HepG2 (cell line): ENCODE measurements at regions not wholly inside any gene's neighbourhood (a gene's known extent, or its start where the extent isn't known, plus 50 kb on each side); places are given as distances from the start of the nearest gene placed in this dataset.

Experiments
- ASH2L ChIP-seq: fragments of 300-600, 200-600 bp; sonication (generic); IDR thresholded peaks from 2 replicates; pipeline ENCODE4 v1.7.0; 2017; ENCODE audit warnings: low read depth, mild to moderate bottlenecking, moderate library complexity, mixed read lengths, low read length; ENCODE audit not compliant: insufficient read length
- CEBPB ChIP-seq: IDR thresholded peaks from 2 replicates; pipeline ENCODE4 v1.6.1; 2011; ENCODE audit warnings: low read depth, low read length, improper control_type of control experiment, borderline replicate concordance
- CHD4 ChIP-seq: fragments of 200-600 bp; sonication (generic); IDR thresholded peaks from 2 replicates; pipeline ENCODE4 v1.7.0; 2017; ENCODE audit warnings: mild to moderate bottlenecking, low read length, borderline replicate concordance
- GABPA ChIP-seq, 2 experiments: IDR thresholded peaks; 2 replicates each; pipeline ENCODE4 v1.6.1; 2011 to 2016; ENCODE audit warnings: low read depth in 2 of 2, low read length in 1 of 2, missing biosample characterization in 1 of 2, missing genetic modification characterization in 1 of 2
- GABPB1 ChIP-seq: IDR thresholded peaks from 2 replicates; pipeline ENCODE4 v1.6.1; 2016; ENCODE audit warnings: mild to moderate bottlenecking, missing genetic modification reagents, moderate library complexity, missing compliant biosample characterization
- HMGXB3 ChIP-seq: sonication (generic); formaldehyde crosslinking; IDR thresholded peaks from 2 replicates; pipeline ENCODE4 v1.4.0; 2020; ENCODE audit warnings: missing genetic modification reagents, borderline replicate concordance
- IRF2 ChIP-seq: IDR thresholded peaks from 2 replicates; pipeline ENCODE4 v1.6.1; 2018; ENCODE audit warnings: missing genetic modification reagents, missing compliant biosample characterization
- KDM1A ChIP-seq: IDR thresholded peaks from 2 replicates; pipeline ENCODE4 v1.6.1; 2016; ENCODE audit warnings: missing compliant biosample characterization
- THAP7 ChIP-seq: sonication (generic); formaldehyde crosslinking; IDR thresholded peaks from 2 replicates; pipeline ENCODE4 v1.8.1; 2023; ENCODE audit warnings: mild to moderate bottlenecking, missing genetic modification reagents
- TRIM22 ChIP-seq: fragments of 450-650 bp; IDR thresholded peaks from 2 replicates; pipeline ENCODE4 v1.6.1; 2017
- ZNF44 ChIP-seq: sonication (generic); formaldehyde crosslinking; IDR thresholded peaks from 2 replicates; pipeline ENCODE4 v1.5.1; 2020; ENCODE audit warnings: mild to moderate bottlenecking, missing genetic modification reagents
- ZNF639 ChIP-seq: conservative IDR thresholded peaks from 2 replicates; pipeline ENCODE4 v1.6.1; 2018; ENCODE audit warnings: missing genetic modification reagents
- TF ChIP-seq, protein P1 (sequence below): sonication (generic); formaldehyde crosslinking; IDR thresholded peaks from 2 replicates; pipeline ENCODE4 v1.5.0; 2020; ENCODE audit warnings: mild to moderate bottlenecking, missing genetic modification reagents, moderate library complexity

DNA sequence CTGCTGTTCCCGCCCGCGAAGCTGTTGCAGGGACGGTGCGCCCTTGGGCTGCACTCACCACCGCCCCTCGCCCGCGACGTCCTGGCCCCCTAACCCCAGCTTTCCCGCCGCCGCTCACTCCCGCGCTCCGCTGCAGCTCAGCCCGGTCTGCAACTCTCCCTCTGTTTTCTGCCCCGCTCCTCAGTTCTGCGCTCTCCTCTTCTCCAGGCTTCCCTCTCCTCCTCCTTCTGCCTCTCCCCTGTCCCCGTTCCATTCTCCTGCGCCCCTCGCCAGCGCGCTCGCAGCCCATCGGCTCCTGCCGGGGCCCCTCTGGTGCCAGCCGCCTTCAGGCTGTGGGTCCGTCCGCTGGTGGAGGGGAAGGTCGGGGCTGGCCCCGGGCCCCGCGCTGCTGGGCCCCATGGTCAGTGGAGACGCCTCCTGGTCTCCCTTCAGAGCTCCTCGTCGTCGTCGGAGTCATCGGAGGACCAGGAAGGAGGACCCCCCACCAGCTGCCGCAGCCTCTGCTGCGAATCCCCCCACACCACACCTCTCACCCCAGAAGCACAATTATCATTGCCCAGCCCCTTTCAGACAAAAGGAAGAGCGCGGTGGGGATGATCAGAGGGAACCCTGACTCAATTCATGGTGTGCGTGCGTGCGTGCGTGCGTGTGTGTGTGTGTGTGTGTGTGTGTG, 223.2 kb upstream of the FOXF1 start:
- no peak for TF ChIP-seq HMGXB3
- no peak for TF ChIP-seq ZNF639
- no peak for TF ChIP-seq CHD4
- TF ChIP-seq, protein P1, sequence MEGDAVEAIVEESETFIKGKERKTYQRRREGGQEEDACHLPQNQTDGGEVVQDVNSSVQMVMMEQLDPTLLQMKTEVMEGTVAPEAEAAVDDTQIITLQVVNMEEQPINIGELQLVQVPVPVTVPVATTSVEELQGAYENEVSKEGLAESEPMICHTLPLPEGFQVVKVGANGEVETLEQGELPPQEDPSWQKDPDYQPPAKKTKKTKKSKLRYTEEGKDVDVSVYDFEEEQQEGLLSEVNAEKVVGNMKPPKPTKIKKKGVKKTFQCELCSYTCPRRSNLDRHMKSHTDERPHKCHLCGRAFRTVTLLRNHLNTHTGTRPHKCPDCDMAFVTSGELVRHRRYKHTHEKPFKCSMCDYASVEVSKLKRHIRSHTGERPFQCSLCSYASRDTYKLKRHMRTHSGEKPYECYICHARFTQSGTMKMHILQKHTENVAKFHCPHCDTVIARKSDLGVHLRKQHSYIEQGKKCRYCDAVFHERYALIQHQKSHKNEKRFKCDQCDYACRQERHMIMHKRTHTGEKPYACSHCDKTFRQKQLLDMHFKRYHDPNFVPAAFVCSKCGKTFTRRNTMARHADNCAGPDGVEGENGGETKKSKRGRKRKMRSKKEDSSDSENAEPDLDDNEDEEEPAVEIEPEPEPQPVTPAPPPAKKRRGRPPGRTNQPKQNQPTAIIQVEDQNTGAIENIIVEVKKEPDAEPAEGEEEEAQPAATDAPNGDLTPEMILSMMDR (CRISPR knock-in tag), result no peak
- no peak for TF ChIP-seq TRIM22
- TF ChIP-seq GABPA (IDR thresholded peaks at IDR 0.05; ENCODE audit: low read depth, low read length), result no peak
- no peak for TF ChIP-seq GABPA (CRISPR knock-in tag; IDR thresholded peaks at IDR 0.05; ENCODE audit: low read depth)
- no peak for TF ChIP-seq IRF2 (CRISPR knock-in tag)
- no peak for TF ChIP-seq THAP7
- TF ChIP-seq ZNF44 (CRISPR knock-in tag), result no peak
- TF ChIP-seq GABPB1, result no peak
- TF ChIP-seq KDM1A (CRISPR knock-in tag), result no peak
- no peak for TF ChIP-seq CEBPB
- no peak for TF ChIP-seq ASH2L
